ENCODE measurements at regions not wholly inside any gene's neighbourhood (a gene's known extent, or its start where the extent isn't known, plus 50 kb on each side); places are given as distances from the start of the nearest gene placed in this dataset.

- Histone ChIP-seq H3K27ac (no peak overlapping the region), H3K36me3 (replicated peaks; ENCODE audit: insufficient read depth, low read depth) (no peaks in the 10 kb centered on the region), H3K4me2 (no peak overlapping the region), H3K27me3 (no peaks in the 10 kb centered on the region), H3K9me2 (replicated peaks; ENCODE audit: insufficient read depth) (no peaks in the 10 kb centered on the region), H3K79me2 (no peaks in the 10 kb centered on the region), H3K9me3 (ENCODE audit: low read depth) (no peaks in the 10 kb centered on the region), H4K20me1 (ENCODE audit: insufficient read depth, poor library complexity, severe bottlenecking) (no peaks in the 10 kb centered on the region), H2AFZ (no peak overlapping the region), H3K4me1 (ENCODE audit: insufficient read depth) (no peaks in the 10 kb centered on the region), H3K4me3 (no peak overlapping the region)
- 76% methylated on average over 6 of the region's 6 CpGs for WGBS (ENCODE audit: low lambda C conversion rate, missing lambda C conversion rate)
- DNase-seq (ENCODE audit: low spot score): no peak
- no peak for TF ChIP-seq EZH2 (IDR thresholded peaks at IDR 0.05; ENCODE audit: borderline replicate concordance)
- TF ChIP-seq EZH2phosphoT487 (IDR thresholded peaks at IDR 0.05; ENCODE audit: low read depth, severe bottlenecking, unreplicated experiment): no peak
- TF ChIP-seq CTCF (IDR thresholded peaks at IDR 0.05; ENCODE audit: poor library complexity): no peak
These were observed 241.1 kb downstream of the GRXCR1 start for GRCh38 chr4:43133566-43133965.

GRCh38 chr4:43136752-43137151 lies 244.2 kb downstream of the GRXCR1 start:
- Histone ChIP-seq H3K36me3 (replicated peaks; ENCODE audit: insufficient read depth, low read depth) (no peaks in the 10 kb centered on the region), H3K9me3 (ENCODE audit: low read depth) (no peaks in the 10 kb centered on the region), H4K20me1 (ENCODE audit: insufficient read depth, poor library complexity, severe bottlenecking) (no peaks in the 10 kb centered on the region), H3K4me1 (ENCODE audit: insufficient read depth) (no peaks in the 10 kb centered on the region), H3K27me3 (no peaks in the 10 kb centered on the region), H2AFZ (no peak overlapping the region), H3K4me3 (no peak overlapping the region), H3K79me2 (no peaks in the 10 kb centered on the region), H3K27ac (no peak overlapping the region), H3K4me2 (no peak overlapping the region), H3K9me2 (replicated peaks; ENCODE audit: insufficient read depth) (no peaks in the 10 kb centered on the region)
- DNase-seq (ENCODE audit: low spot score): no peak
- WGBS (ENCODE audit: low lambda C conversion rate, missing lambda C conversion rate): 81% methylated on average over 1 of the region's 1 CpG
- TF ChIP-seq EZH2phosphoT487 (IDR thresholded peaks at IDR 0.05; ENCODE audit: low read depth, severe bottlenecking, unreplicated experiment): no peak
- no peak for TF ChIP-seq CTCF (IDR thresholded peaks at IDR 0.05; ENCODE audit: poor library complexity)
- no peak for TF ChIP-seq EZH2 (IDR thresholded peaks at IDR 0.05; ENCODE audit: borderline replicate concordance)

- WGBS (ENCODE audit: low lambda C conversion rate, missing lambda C conversion rate): 50% methylated on average over 3 of the region's 3 CpGs
- H3K9me3 ChIP-seq (ENCODE audit: low read depth): no peaks in the 10 kb centered on the region
- no peaks in the 10 kb centered on the region for H3K9me2 ChIP-seq (replicated peaks; ENCODE audit: insufficient read depth)
- no peak for DNase-seq (ENCODE audit: low spot score)
- TF ChIP-seq CTCF (IDR thresholded peaks at IDR 0.05; ENCODE audit: poor library complexity) (no peak), EZH2 (IDR thresholded peaks at IDR 0.05; ENCODE audit: borderline replicate concordance) (no peak), EZH2phosphoT487 (IDR thresholded peaks at IDR 0.05; ENCODE audit: low read depth, severe bottlenecking, unreplicated experiment) (no peak)
- no peak overlapping the region for H3K4me3 ChIP-seq
- no peak overlapping the region for H2AFZ ChIP-seq
- no peak overlapping the region for H3K27ac ChIP-seq
- no peaks in the 10 kb centered on the region for H3K36me3 ChIP-seq (replicated peaks; ENCODE audit: insufficient read depth, low read depth)
- H3K79me2 ChIP-seq: no peaks in the 10 kb centered on the region
- H3K4me2 ChIP-seq: no peak overlapping the region
- no peaks in the 10 kb centered on the region for H4K20me1 ChIP-seq (ENCODE audit: insufficient read depth, poor library complexity, severe bottlenecking)
- H3K27me3 ChIP-seq: no peaks in the 10 kb centered on the region
- H3K4me1 ChIP-seq (ENCODE audit: insufficient read depth): no peaks in the 10 kb centered on the region
These were observed 253.7 kb downstream of the GRXCR1 start for GRCh38 chr4:43146198-43146597.

GRCh38 chr4:43148481-43148880 lies 256.0 kb downstream of the GRXCR1 start:
- TF ChIP-seq EZH2phosphoT487 (IDR thresholded peaks at IDR 0.05; ENCODE audit: low read depth, severe bottlenecking, unreplicated experiment) (no peak), EZH2 (IDR thresholded peaks at IDR 0.05; ENCODE audit: borderline replicate concordance) (no peak), CTCF (IDR thresholded peaks at IDR 0.05; ENCODE audit: poor library complexity) (no peak)
- Histone ChIP-seq H4K20me1 (ENCODE audit: insufficient read depth, poor library complexity, severe bottlenecking) (no peaks in the 10 kb centered on the region), H3K79me2 (no peaks in the 10 kb centered on the region), H3K9me3 (ENCODE audit: low read depth) (no peaks in the 10 kb centered on the region), H3K27ac (no peak overlapping the region), H3K36me3 (replicated peaks; ENCODE audit: insufficient read depth, low read depth) (no peaks in the 10 kb centered on the region), H3K4me3 (no peak overlapping the region), H2AFZ (no peak overlapping the region), H3K4me2 (no peak overlapping the region), H3K4me1 (ENCODE audit: insufficient read depth) (no peaks in the 10 kb centered on the region), H3K27me3 (no peaks in the 10 kb centered on the region), H3K9me2 (replicated peaks; ENCODE audit: insufficient read depth) (no peaks in the 10 kb centered on the region)
- no peak for DNase-seq (ENCODE audit: low spot score)
- 89% methylated on average over 2 of the region's 2 CpGs for WGBS (ENCODE audit: low lambda C conversion rate, missing lambda C conversion rate)
